ENCODE measurements at regions not wholly inside any gene's neighbourhood (a gene's known extent, or its start where the extent isn't known, plus 50 kb on each side); places are given as distances from the start of the nearest gene placed in this dataset.

DNA sequence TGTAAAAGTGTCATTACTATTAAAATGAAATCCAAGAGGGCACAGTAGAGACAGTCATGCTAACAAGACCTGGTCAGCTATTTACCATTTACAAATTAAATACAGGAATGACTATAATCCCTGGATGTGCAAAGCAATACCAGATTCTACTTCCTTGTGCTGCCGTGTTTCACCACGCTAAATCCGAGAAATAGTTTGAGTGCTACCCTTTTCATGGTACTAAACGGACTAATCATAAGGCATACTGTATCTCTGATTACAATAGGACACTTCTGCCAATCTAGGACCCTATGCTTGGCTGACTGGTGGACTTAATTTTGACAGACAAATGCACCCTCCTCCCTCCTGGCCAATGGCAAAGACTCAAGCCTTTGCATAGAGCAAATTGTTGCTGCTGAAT lies 63.0 kb upstream of the NR2F2 start:
- TF ChIP-seq EZH2 (IDR thresholded peaks at IDR 0.05; ENCODE audit: insufficient read depth, poor library complexity, severe bottlenecking): no peak
- TF ChIP-seq EZH2phosphoT487 (IDR thresholded peaks at IDR 0.05; ENCODE audit: insufficient read depth, low read depth): no peak

Data from GM23248 (cell line).